ENCODE measurements at regions not wholly inside any gene's neighbourhood (a gene's known extent, or its start where the extent isn't known, plus 50 kb on each side); places are given as distances from the start of the nearest gene placed in this dataset.

DNA sequence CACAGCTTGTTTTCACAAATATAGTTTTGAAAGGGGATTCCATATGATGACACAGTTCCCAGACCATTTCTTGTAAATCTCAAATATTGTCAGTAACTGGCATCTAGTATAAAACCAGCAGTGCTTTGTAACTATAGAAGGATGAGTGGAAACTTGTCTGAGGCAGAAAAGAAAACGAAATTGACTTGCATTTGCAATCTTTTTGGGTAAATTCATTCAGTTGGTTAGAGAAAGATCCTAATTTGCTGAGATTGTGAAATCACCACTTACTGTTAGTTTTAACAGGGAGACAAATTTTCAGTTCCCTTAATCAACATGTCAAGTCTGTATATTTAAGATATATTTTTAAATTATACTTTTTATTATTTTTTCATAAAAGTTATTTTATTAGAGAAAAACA, 71.5 kb upstream of the VEGFC start:
- ChIA-PET POLR2A (no interaction called here), CTCF (interaction anchor here (1.1 kb wide), 1 partner anchor 13 kb away, joined by 3 read pairs; no protein-coding TSS in a partner anchor)
- no peak for DNase-seq (ENCODE audit: extremely low spot score)
- TF ChIP-seq CTCF (IDR thresholded peaks at IDR 0.05; ENCODE audit: control extremely low read depth, extremely low read depth, low read depth, missing control alignments), result no peak

DNA sequence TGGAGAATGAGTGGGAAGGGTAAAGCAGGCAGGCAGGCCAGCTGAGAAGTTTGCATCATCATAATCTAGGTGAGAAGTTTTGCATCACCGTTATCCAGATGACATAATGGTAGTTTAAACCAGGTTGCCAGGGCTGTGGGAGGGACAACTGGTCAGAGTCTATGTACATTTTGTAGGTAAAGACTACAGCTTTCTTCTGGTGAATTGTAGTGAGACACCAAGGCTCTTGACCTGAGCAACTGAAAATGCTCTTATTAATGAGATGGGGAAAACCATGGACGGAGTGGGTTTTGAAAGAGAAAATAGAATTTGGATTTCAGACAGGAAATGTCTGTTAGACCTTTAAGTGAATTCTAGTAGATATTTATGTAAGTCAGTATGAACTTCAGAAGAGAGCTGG, 76.0 kb upstream of the VEGFC start:
- no peak for TF ChIP-seq CTCF (IDR thresholded peaks at IDR 0.05; ENCODE audit: control extremely low read depth, extremely low read depth, low read depth, missing control alignments)
- DNase-seq (ENCODE audit: extremely low spot score), result no peak
- POLR2A ChIA-PET, result no interaction called here
- CTCF ChIA-PET, result no interaction called here

DNA sequence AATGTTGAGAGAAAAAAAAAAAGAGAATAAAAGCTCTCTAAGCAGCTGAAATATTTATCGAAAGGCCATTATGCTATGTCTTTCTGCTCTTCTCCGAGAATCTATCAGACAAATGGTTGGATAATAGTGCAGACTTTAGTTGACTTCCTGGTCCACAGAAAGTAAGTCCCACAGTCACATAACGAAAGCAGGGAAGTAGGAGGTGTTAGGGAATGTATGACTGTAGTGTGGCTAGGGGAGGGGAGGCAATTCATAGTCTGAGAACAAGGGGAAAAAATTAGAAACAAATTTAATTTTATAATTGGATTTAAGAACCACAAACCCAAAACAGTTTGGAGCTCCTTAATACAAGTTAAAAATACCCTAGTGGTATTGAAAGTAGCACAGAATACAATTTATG, 79.7 kb upstream of the VEGFC start:
- CTCF ChIA-PET, result no interaction called here

DNA sequence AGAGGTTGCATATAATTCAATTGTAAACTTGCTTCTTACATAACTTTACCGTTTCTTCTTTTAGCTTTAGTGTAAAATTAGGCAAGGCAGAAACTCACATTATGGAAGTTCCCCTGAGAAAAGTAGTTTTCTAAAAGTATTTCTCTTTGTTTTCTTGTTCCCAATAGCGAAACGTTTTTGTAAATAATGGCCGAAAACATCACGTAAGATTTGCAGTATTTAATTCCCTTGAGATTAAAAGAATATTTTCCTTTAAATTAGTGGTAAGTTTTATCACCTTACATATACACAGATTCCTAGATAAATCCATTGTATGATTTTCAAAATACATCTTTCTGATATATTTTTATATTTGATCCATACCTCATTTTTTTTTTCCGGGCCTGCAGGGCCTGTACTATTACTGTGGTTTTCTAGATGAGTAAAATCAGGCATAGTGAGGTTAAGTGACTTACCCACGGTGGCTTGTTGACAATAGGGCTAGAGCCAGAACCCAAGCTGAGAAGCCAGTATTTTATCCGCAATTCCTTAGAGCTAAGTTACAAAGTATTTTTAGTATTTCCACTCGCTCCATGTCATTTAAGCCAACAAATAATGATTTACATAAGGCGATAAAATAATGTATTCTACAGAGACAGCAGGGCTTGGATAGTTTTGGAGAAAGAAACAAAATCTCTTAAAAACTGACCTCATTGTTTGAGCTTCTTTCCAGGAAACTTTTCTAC, 82.2 kb upstream of the VEGFC start:
- CTCF ChIA-PET, result no interaction called here
- POLR2A ChIA-PET, result no interaction called here
- DNase-seq (ENCODE audit: extremely low spot score), result no peak
- no peak for TF ChIP-seq CTCF (IDR thresholded peaks at IDR 0.05; ENCODE audit: control extremely low read depth, extremely low read depth, low read depth, missing control alignments)

More for the DNA sequence above, 79.7 kb upstream of the VEGFC start:
- POLR2A ChIA-PET, result no interaction called here
- no peak for DNase-seq (ENCODE audit: extremely low spot score)
- TF ChIP-seq CTCF (IDR thresholded peaks at IDR 0.05; ENCODE audit: control extremely low read depth, extremely low read depth, low read depth, missing control alignments), result no peak

DNA sequence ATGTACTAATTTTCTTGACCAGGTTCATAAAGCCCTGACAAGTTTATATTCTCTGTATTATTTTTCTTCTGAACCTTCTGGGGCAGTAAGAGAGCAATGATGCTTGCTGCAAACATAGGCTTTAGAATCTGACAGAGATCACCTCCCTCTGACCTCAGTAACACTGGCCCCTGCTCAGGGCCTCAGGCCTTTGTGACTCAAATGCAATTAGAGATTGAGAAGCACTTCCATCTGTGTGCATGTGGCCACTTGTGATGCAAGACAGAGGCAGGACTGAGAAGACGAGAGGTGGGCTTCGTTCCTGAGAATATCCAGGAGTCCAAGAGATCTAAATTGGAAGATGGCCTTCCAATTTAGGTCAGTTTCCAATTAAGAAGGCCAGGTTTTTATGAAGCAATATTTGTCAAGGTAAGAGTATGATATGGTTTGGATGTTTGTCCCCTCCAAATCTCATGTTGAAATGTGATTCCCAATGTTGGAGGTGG, 82.8 kb upstream of the VEGFC start:
- ChIA-PET CTCF (no interaction called here), POLR2A (no interaction called here)
- TF ChIP-seq CTCF (IDR thresholded peaks at IDR 0.05; ENCODE audit: control extremely low read depth, extremely low read depth, low read depth, missing control alignments), result no peak
- no peak for DNase-seq (ENCODE audit: extremely low spot score)

DNA sequence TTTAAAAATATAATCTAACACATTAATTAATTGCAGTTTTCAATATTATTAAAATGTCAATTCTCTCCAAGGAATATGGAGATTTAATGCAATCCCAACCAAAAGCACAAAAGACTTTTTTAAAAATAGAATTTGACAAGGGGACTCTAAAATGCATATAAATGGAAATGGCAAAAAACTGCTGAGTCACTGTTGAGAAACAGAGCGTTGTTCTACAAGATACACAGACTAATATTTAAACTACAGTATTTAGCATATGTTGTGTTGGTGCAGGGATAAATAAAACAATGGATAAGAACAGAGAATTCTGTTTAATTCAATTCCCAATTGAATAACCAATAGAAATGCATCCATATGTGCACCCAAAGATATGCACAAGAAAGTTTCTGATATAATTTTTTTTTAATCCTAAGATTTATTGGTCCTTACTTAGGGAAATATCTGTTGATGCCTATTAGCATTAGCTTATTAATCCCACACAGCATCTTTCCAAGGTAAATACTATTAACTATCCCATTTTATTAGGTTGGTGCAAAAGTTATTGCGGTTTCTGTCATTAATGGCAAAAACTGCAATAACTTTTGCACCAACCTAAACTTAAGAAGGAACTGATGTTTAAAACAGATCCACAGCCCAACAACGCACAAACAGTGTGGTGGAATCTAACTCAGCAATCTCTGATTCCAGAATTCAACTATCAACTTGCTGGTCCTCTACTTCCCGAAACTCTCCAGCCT, 86.8 kb upstream of the VEGFC start:
- POLR2A ChIA-PET, result no interaction called here

More for the DNA sequence above, 86.8 kb upstream of the VEGFC start:
- TF ChIP-seq CTCF (IDR thresholded peaks at IDR 0.05; ENCODE audit: control extremely low read depth, extremely low read depth, low read depth, missing control alignments), result no peak
- no peak for DNase-seq (ENCODE audit: extremely low spot score)
- CTCF ChIA-PET, result no interaction called here
